NCI-H2171 treated with DMSO at 0.1 percent for 48 hours (cell line): ENCODE measurements at regions not wholly inside any gene's neighbourhood (a gene's known extent, or its start where the extent isn't known, plus 50 kb on each side); places are given as distances from the start of the nearest gene placed in this dataset.
"Not testable (repeated sequence)": the region's sequence is repeated elsewhere in the genome, so short reads cannot be mapped to it uniquely, and the experiment has no call there.

Experiments
- DNase-seq: peaks from one replicate; lab custom pipeline; 2025; lab: John Stamatoyannopoulos, UW

DNA sequence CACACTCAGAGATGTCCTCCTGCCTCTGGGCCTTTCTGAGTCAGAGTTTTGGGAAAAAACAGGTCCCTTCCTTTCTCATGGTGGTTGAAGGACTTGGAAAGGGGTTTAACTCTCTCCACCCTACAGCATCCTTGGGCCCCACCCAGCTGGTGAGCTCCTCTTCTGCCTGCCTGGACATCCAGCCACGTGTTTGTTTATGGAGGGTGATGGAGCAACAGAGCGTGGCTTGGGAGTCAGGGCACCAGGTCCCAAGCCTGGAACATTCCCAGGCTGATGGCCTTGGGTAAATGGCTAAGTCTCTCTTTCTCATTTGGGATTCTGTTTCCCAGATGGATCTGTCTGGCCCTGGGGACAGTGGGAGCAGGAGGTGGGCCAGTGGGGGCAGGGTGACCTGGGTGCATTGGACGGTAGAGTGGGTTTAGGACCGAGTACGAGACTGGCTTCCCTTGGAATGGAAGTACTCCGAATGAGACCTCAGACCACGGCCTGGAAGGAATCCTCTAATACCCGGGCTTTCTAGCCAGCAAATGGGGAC lies 141.1 kb upstream of the IRX2 start:
- DNase-seq, result no peak

DNA sequence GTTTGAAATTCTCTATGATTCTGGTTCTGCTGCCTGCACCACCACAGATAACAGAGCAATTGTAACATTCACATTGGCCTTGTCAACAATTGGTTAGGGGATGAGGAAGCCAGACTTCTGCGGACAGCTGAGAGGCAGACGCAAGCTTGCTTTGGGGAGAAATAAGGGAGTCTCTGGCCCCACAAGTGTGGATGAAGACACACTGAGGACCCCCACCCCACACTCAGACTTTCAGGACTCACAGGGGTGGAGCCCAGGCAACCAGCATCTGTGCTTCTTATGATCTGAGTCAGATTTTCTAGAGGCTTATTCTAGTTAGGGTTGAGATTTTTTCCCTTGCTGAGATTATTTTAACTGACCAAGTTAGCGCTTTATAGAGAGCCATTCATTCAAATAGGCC lies 140.3 kb upstream of the IRX2 start:
- no peak for DNase-seq

DNA sequence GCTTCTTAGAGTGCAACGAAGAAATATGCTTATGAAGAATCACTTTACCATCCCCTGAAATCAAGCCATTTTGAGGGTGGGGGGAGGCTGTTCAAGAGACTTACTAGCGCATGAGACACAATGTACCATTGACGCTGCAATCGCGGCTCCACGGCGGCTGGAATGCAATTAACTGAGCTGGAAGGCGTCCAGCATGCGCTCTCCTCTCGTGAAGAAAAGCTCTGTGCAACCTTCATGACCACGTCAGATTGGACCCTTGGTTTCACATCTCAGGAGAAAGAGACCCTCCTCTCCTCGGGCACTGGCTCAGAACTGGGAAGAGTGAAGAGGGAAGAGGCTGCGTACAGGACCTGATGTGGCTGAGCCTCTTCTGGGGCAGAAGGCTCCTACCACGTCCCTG lies 138.5 kb upstream of the IRX2 start:
- DNase-seq, result no peak

DNA sequence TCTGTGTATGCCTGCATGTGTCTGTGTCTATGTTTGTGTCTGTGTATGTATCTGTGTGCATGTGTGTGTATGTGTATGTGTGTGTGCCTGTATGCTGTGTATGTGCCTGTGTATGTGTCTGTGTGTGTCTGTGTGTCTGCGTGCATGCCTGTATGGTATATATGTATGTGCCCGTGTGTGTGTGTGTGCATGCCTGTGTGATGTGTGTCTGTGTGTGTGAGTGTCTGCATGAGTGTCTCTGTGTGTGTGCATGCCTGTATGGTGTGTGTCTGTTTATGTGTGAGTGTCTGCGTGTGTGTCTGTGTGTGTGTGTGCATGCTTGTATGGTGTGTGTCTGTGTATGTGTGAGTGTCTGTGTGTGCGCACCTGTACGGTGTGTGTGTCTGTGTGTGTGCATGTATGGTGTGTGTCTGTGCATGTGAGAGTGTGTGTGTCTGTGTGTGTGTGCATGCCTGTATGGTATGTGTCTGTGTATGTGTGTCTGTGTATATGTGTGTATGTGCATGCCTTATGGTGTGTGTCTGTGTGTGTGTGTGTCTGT lies 137.1 kb upstream of the IRX2 start:
- DNase-seq, result no peak

DNA sequence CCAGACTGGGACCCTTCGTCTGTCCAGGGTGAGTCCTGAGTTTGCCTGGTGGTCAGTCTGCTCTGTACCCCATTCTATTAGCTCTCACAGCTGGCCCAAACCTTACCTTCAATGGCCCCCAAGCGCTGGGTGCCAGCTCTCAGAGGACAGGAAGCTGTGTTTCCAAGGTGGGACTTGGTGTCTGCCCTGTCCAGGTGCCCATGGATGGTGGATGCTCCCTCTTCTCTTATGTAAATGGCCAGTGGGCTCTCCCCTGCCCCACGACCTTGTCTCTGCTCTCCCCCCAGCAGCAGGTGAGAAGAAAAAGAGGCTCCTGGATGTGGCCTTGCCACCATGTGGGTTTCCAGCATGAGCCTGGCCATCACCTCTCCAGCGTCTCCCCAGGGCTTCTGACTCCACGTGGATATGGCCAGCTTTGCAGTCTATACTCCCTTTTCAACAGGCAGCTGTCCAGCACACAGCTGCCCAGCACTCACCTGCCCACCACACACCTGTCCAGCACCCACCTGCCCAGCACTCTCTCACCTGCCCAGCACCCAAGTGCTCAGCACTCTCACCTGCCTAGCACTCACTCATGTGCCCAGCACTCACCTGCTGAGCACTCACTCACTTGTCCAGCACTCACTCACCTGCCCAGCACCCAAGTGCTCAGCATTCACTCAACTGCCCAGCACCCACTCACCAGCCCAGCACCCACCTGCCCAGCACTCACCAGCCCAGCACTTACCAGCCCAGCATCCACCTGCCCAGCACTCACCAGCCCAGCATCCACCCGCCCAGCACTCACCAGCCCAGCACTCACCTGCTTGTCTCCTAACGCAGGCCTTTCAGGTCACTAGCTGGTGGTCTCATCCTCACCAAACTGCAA lies 136.2 kb upstream of the IRX2 start:
- DNase-seq, result no peak

DNA sequence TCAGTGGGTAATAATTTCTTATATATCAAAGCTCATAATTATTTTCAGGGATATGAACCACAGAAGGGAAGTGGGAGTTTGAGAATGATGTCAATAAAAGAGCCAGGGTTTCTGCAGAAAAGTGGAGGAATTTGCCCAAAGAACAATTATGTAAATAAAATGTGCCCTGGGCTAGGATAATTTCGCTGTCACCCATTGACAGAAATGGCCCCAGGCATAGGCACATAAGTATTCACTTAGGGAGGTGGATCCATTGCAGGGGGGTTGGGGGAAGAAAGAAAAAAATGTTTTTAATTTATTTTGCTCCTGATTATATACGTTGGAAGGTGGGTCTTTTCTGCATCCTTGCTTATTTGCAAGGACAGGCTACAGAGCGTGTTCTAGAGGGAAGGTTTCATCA lies 135.1 kb upstream of the IRX2 start:
- no peak for DNase-seq

DNA sequence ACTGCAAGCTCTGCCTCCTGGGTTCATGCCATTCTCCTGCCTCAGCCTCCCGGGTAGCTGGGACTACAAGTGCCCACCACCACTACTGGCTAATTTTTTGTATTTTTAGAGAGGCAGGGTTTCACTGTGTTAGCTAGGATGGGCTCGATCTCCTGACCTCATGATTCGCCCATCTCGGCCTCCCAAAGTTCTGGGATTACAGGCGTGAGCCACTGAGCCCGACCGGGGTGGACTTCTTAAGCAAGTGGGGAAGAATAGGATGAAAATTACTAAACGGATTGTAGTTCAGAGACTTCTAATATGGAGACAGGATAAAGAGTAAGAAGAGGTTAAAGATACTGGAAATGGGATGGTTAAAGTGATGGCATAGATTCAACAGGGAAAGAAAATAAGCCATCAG lies 132.3 kb upstream of the IRX2 start:
- no peak for DNase-seq

DNA sequence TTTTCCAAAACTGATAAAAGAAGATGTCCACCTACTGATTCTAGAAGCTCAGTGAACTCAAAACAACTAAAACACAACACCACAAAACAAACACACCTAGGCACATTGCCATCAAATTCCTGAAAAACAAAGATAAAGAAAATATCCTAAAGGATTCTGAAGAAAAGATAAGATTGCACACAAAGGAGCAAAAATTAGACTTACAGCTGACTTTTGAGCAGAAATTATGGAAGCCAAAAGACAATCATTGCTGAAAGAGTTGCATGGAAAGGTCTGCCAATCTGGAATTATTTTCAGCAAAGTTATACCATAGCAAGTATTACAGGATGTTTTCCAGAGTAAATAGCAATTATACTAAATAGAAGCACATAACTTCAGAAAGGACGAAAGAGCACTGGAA lies 128.2 kb upstream of the IRX2 start:
- peak; percentile 31 for DNase-seq

DNA sequence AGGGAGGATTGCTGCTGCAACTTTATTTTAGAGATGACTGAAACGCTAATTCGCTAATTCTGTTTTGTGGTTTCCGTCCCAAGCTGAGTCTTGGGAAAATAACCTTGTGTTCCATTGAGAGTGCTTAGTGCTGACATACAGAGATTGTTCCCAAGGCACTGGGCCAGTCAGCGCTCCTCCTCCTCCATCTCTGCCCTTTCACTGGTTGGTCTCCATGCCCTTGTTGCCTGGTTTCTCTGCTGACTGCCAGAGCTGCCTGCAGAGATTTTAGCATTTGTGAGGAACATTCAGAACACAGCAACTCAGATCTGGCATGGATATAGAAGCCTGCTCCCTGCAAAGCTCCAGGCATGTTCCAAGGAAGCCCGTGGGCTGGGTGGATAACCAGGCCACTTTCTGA lies 126.0 kb upstream of the IRX2 start:
- no peak for DNase-seq

DNA sequence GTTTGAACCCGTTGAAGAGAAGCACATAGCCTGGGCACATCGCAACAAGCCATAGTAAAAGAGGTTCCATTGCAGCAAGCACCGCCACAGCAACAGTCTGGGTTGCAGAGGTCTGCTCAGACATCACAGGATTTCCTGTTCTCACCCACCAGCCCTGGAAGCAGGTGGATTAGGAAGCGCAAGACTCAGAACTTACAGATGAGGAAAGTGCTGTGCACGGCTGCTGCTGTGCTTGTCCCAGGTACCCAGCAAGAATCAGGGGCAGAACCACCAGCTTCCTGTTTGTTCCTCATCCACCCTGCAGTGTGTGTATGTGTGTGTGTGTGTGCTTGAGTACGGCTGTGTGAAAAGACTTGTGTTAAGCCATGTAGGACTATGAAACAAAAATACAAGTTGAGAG lies 124.7 kb upstream of the IRX2 start:
- DNase-seq, result no peak

DNA sequence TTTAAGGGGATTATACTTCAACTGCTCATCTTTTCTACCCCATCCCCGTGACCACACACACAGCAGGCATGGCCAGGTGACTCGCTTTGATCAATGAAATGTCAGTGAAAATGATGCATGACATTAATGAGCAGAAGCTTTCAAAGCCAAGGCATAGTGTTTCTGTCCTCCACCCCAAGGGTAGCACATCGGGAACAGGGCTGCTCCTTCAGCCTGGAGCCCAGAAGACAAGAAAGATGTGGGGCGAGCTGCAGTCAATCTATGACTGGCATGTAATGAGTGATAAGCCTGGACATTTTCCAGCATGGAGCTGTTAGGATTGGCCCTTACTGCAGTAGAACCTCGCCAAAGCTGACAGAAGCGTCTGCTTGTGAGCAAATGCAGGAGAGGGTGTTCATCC lies 122.6 kb upstream of the IRX2 start:
- no peak for DNase-seq

DNA sequence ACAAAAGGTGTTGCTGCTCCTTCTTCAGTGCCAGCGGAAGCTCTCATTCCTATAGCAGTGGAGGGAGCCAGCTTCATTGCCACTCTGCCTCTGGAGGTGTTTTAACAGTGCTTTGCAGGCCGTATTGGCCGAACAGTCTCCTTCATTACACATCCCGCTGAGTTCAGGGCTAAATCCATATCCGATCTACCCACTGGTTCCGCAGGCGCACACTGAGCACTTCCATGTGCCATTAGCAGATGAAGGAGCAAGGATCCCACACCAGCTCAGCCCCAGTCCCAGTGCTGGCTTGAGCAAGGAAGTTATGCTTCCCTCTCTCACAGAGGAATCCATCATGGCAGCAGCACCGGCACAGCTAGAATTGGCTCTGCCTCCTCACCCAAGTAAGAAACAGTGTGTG lies 121.2 kb upstream of the IRX2 start:
- DNase-seq, result no peak

DNA sequence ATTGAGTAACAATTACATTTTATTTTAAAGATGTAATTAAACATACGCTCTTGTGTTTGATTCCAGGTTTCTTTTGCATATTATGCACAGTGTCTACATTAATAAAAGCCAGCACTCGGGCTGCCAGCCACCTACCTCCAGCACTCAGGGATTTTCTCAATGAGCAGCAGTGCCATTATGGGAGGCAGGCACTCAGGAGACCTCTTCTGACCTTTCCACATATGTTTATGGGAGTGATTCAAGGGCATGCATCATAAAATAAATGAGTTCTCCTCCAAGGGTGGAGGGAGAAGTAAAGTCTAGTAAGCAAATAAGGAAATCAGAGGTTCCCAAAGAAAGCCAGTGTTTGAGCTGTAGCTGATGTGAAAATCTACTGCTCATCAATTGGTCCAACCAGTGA lies 119.8 kb upstream of the IRX2 start:
- no peak for DNase-seq

DNA sequence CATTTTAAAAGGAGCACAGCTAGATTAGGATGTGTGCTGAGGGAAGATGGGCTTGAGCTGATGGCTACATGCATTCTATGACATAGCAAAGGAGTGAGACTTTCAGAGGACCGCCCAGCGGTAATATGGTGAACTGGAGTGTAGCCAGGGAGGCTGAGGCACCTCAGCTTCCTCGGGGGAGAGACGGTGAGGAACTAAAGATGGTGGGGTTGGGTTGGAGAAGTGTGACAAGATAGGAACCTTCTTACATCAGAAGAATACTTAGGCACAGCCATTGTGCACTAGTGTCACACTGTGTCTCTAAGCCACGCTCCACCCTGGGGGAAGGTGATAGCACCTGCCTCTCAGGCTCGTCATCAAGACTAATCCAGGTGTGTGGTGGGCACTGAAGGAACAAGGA lies 118.0 kb upstream of the IRX2 start:
- no peak for DNase-seq

DNA sequence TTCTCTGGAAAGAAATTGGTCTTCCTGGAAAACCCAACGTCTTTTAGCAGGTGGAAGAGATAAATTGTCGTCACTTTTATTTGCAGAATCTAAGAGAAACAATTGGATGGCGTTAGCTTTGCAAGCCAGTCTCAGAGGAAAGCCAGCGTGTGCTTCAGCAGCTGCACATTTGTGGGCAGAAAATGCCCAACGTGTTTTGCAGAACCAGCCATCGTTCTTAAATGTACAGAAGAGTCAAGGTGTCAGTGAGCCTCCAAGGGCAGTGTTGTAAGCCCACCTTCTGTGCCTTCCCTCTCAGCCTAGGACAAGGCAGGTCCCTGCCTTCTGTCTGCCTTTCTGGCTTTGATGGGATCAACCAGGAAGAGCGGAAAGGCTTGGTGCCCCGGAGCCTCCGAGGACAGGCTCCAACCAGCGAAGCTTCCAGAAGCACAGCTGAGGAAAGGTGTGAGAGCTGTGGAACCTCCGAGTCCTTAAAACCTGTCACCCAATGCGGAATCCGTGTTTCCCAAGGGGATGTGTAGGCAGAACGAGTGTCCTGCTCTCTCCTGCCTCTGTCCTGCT lies 116.0 kb upstream of the IRX2 start:
- DNase-seq, result no peak

DNA sequence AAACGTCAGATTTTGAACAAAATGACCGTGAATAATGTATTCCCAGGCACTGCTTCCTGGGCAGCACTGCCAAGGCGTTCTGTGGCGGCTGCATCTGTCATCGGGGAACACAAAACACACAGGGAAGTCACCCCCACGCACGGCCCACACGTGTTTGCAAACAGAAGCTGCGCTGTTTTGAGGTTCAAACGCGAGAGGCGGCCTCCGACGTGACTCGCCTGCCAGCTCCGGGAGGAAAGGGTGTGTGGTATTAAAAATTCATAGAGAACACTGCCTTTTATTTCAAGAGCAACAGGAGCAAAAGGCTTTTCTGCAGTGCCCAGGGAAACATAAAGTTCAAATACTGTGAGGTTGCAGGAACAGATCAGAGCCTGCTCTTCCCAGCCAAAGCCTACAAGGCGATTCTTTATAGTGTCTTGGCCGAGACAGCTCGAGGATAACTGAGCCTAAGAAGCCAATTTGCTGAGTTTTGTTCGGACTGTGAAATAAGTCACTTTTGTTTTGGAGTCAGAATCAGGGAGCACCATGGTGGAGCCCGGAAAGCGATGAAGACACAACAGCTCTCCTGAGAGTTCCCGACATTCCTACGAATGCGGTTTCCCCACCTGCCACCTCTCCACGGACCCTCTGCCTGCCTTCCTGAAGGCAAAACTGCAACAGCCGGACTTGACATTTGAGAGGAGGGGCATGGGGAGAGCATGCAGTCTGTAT lies 115.3 kb upstream of the IRX2 start:
- DNase-seq, result no peak

DNA sequence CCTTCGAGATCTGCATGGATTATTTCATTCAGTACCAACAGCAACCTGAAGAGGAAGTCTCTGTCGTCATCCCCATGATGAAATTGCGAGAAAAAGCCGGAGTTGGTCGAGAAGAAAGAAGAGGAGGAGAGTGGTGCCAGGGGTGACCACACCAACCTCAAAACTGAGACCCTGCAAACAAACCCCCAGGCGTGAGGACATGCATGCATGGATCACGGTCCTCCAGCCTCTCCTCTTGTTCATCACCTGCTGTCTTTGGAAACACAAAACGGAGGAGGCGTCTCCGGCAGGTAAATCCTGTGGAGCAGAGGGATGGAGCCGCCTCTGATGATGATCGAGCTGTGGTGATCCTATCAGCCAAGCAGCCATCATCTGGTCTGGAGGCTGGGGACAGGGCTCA lies 114.4 kb upstream of the IRX2 start:
- DNase-seq, result no peak

DNA sequence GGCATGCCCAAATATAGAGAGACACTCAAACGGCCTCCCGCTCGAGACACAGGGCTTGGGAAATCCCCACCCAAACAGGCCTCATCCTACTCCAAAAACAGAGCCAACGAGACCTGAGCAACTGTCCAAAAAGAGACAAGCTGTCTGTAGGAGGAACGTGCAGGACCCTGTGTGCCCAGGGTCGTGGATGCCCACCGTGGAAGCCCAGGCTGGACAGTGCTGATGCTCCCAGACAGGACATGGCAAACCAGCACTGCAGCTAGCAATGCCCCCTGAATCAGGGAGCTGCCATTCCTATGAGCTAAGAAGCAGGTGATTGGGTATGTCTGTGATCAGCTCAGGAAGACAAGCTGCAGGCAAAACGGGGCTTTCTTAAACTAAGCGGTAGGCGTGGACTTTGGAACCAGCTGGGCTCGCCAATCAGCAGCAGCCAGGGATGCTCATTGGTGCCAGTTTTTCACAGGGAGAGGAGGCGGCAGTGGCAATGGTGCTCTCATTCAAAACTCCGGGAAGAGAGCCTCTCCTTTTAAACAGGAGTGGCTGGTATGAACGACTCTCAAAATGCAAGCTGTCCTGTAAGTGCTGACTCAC lies 113.1 kb upstream of the IRX2 start:
- DNase-seq, result no peak

DNA sequence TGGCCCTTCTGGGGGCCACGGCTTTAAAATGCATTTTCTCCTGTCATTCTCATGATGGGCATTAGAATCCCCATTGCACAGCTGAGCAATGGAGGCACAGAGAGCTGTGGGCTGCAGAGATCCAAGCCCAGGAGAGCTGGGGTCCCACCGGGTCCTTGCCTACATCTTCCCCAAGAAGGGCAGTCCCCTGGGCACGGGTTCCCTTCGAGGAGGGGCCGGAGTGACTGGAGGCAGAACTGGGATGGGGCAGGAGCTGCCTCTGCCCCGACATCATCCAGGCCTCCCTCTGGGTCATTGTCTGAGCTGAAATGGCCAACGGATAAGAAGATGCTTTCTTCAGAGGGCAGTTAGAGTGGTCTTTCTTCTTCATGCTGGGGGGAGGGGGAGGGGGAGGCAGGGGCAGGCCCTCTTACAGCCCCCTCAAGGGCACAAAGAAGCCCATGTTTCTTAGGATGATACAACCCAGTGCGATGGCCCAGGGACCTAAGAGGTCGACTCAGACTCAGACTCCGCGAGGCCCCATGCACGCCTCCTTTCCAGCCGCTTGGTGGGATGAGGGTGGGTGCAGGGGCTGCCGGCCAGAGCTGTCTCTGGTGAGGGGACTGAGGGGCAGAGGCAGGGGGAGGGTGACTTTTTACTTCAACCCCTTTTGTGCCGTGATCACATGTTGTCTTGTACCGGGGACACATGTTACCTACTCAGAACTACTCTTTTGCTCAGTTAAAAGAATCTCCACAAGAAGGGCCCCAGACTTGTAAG lies 112.4 kb upstream of the IRX2 start:
- DNase-seq, result no peak

DNA sequence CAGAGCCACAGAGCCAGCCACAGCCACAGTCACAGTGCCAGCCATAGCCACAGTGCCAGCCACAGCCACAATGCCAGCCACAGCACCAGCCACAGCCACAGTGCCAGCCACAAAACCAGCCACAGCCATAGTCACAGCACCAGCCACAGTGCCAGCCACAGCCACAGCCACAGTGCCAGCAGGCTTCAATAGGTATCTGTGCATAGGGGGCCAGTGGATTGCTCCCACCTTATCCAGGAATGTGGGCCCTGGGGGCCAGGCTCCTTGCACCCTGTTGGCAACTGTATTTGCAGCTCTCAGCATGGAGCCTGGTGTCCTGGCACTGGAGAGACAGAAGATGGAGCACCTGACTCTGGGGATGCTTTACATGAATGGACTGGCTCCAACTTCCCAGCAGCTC lies 111.7 kb upstream of the IRX2 start:
- no peak for DNase-seq

DNA sequence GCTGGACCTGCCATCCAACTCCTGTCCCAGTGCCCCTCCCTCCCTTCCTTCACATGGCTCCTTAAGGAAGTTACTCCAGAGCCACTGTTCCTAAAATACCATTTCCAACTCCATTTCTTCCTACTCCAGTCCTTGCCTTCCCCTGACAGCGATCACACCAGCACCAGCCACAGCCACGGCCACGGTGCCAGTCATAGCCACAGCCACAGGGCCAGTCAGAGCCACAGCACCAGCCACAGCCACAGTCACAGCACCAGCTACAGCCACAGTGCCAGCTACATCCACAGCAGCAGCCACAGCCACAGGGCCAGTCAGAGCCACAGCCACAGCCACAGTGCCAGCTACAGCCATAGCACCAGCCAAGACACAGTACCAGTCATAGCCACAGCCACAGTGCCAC lies 110.7 kb upstream of the IRX2 start:
- DNase-seq, result not testable (repeated sequence)

DNA sequence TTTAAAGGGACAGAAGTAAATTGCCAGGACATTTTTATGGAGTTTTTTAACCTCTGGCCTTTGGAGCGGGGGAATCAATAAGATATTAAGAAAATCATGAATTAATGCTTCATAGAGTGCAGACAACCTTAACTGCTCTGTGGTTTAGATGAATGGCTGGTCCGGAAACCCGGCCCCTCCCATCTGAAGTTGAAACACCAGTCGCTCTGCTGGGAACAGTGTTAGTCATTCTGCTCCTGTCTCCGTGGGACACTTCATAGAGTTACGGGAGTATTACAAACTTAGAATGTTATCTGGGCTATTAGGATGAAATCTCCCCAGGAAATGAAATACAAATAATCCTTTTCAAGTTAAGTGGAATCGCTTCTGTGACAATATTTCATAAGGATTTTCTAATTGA lies 110.1 kb upstream of the IRX2 start:
- no peak for DNase-seq
